ENCODE measurements at regions not wholly inside any gene's neighbourhood (a gene's known extent, or its start where the extent isn't known, plus 50 kb on each side); places are given as distances from the start of the nearest gene placed in this dataset.

GRCh38 chr1:176391621-176392020 lies 71.4 kb upstream of the PAPPA2 start:
- TF ChIP-seq CTCF (IDR thresholded peaks at IDR 0.05), result no peak
- TF ChIP-seq POLR2A (IDR thresholded peaks at IDR 0.05; ENCODE audit: low read depth), result no peak
